Esophagus muscularis mucosa (tissue), 4 donors: ENCODE measurements at regions not wholly inside any gene's neighbourhood (a gene's known extent, or its start where the extent isn't known, plus 50 kb on each side); places are given as distances from the start of the nearest gene placed in this dataset.

Source experiments
- DNase-seq: peaks from one replicate; pipeline ENCODE4 v3.0.0-alpha.2; 2017; ENCODE audit errors: extremely low spot score
- H3K27ac ChIP-seq, 4 donors: fragments of 200-600 bp; sonication (generic); replicated peaks in 1 of 4; 1 replicate in 3 of 4; 2 replicates in 1 of 4; pipeline ENCODE4 v1.5.1; 2016 to 2019; ENCODE audit warnings: mild to moderate bottlenecking in 1 of 4
- H3K27me3 ChIP-seq, 4 donors: fragments of 200-600 bp; sonication (generic); one replicate each; pipeline versions ENCODE4 v1.5.1 to v1.6.0; 2016 to 2019
- H3K36me3 ChIP-seq, 4 donors: fragments of 200-600 bp; sonication (generic); one replicate each; pipeline ENCODE4 v1.5.1; 2016 to 2019
- H3K4me1 ChIP-seq, 4 donors: fragments of 200-600 bp; sonication (generic); one replicate each; pipeline ENCODE4 v1.5.1; 2016 to 2019
- H3K4me3 ChIP-seq, 4 donors: fragments of 200-600 bp; sonication (generic); 1 replicate in 2 of 4; 2 replicates in 2 of 4; pipeline ENCODE4 v1.5.1; 2016 to 2019; ENCODE audit warnings: mild to moderate bottlenecking in 4 of 4, moderate library complexity in 1 of 4
- H3K9me3 ChIP-seq, 4 donors: fragments of 200-600 bp; sonication (generic); 1 replicate in 3 of 4; 2 replicates in 1 of 4; pipeline ENCODE4 v1.5.1; 2016 to 2019
- CTCF ChIP-seq, 3 experiments: fragments of 200-600 bp in 2 of 3; fragments of 450-650 bp in 1 of 3; sonication (generic) in 2 of 3; IDR thresholded peaks; one replicate each; pipeline ENCODE4 v1.5.1; 2017 to 2019; ENCODE audit warnings: antibody characterized with exemption in 3 of 3, mild to moderate bottlenecking in 2 of 3, moderate library complexity in 1 of 3
- EP300 ChIP-seq: sonication (generic); formaldehyde crosslinking; IDR thresholded peaks from one replicate; pipeline ENCODE4 v1.6.1; 2017; ENCODE audit warnings: antibody characterized with exemption
- POLR2A ChIP-seq: fragments of 450-650 bp; IDR thresholded peaks from one replicate; pipeline ENCODE4 v1.6.1; 2017; ENCODE audit warnings: antibody characterized with exemption, moderate library complexity, mild to moderate bottlenecking, low read depth
- POLR2AphosphoS5 ChIP-seq, 2 donors: sonication (generic); formaldehyde crosslinking; IDR thresholded peaks; one replicate each; pipeline ENCODE4 v1.6.1; 2017; ENCODE audit warnings: antibody characterized with exemption in 2 of 2
- WGBS: methylation state at CpG from one replicate; pipeline ENCODE4 v1.1.5; 2018; 5-methylcytosine and 5-hydroxymethylcytosine counted together
- intact Hi-C: fragments of 100-400 bp; cut with DNase I; formaldehyde crosslinking; loops from one replicate; pipeline ENCODE4 v1.15.1; 2023

DNA sequence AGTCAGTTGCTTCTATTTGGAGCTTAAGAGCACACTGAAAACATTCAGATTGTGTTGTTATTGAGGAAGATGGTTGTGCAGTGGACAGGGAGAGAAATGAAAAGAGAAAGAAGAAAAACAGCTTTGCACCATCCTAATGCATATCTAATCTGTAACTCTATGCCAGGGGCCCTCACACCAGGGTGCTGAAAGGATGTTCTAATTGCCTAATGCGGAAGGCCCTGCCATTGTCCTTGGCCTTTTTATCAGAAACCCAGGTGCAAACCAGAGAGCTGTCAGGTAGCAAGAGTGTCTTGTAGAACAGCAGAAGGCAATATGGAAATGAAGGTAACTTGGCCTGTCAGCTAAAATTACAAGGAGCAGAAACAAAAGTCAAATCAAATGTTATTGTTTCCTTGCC, 384.5 kb upstream of the PIK3R1 start:
- Histone ChIP-seq H3K4me3 (no peak overlapping the region), H3K36me3 (no peaks in the 10 kb centered on the region), H3K27me3 (no peaks in the 10 kb centered on the region), H3K9me3 (no peaks in the 10 kb centered on the region), H3K4me1 (peaks cover 0 to 6% (median 0%) of the 10 kb centered on the region in 4 donors), H3K27ac (no peak overlapping the region)
- intact Hi-C loops, result no loop called here
- no peak for DNase-seq
- TF ChIP-seq POLR2A (no peak), CTCF (IDR thresholded peaks at IDR 0.05) (no peak), EP300 (no peak), POLR2AphosphoS5 (IDR thresholded peaks at IDR 0.05) (no peak)
- WGBS, result 100% methylated on average over 1 of the region's 1 CpG

- no peak overlapping the region for H3K4me3 ChIP-seq
- intact Hi-C loops, result no loop called here
- peaks cover 0 to 6% (median 0%) of the 10 kb centered on the region in 4 donors for H3K4me1 ChIP-seq
- H3K27ac ChIP-seq, result no peak overlapping the region
- TF ChIP-seq POLR2AphosphoS5 (IDR thresholded peaks at IDR 0.05), result no peak
- TF ChIP-seq POLR2A, result no peak
- no peak for TF ChIP-seq EP300
- no peak for TF ChIP-seq CTCF (IDR thresholded peaks at IDR 0.05)
- H3K36me3 ChIP-seq, result no peaks in the 10 kb centered on the region
- 91% methylated on average over 7 of the region's 7 CpGs for WGBS
- no peaks in the 10 kb centered on the region for H3K9me3 ChIP-seq
- DNase-seq, result no peak
- H3K27me3 ChIP-seq, result no peaks in the 10 kb centered on the region
These were observed 388.0 kb upstream of the PIK3R1 start for GRCh38 chr5:67827541-67827940.

- TF ChIP-seq CTCF (IDR thresholded peaks at IDR 0.05) (no peak), POLR2A (no peak), EP300 (no peak), POLR2AphosphoS5 (IDR thresholded peaks at IDR 0.05) (no peak)
- intact Hi-C loops, result no loop called here
- Histone ChIP-seq H3K4me1 (no peaks in the 10 kb centered on the region), H3K4me3 (no peak overlapping the region), H3K9me3 (no peaks in the 10 kb centered on the region), H3K27ac (no peak overlapping the region), H3K36me3 (no peaks in the 10 kb centered on the region), H3K27me3 (no peaks in the 10 kb centered on the region)
- 95% methylated on average over 3 of the region's 3 CpGs for WGBS
- DNase-seq, result no peak
These were observed 390.7 kb upstream of the PIK3R1 start for GRCh38 chr5:67824852-67825251.

- intact Hi-C loops, result no loop called here
- no peaks in the 10 kb centered on the region for H3K9me3 ChIP-seq
- H3K4me1 ChIP-seq, result peaks cover 22 to 33% (median 25%) of the 10 kb centered on the region in 4 donors
- TF ChIP-seq CTCF (IDR thresholded peaks at IDR 0.05) (no peak), EP300 (no peak), POLR2A (no peak), POLR2AphosphoS5 (IDR thresholded peaks at IDR 0.05) (no peak)
- 97% methylated on average over 14 of the region's 14 CpGs for WGBS
- no peaks in the 10 kb centered on the region for H3K27me3 ChIP-seq
- DNase-seq, result no peak
- no peak overlapping the region for H3K27ac ChIP-seq
- H3K36me3 ChIP-seq, result no peaks in the 10 kb centered on the region
- H3K4me3 ChIP-seq, result no peak overlapping the region
These were observed 397.9 kb upstream of the PIK3R1 start for GRCh38 chr5:67817652-67818051.

DNA sequence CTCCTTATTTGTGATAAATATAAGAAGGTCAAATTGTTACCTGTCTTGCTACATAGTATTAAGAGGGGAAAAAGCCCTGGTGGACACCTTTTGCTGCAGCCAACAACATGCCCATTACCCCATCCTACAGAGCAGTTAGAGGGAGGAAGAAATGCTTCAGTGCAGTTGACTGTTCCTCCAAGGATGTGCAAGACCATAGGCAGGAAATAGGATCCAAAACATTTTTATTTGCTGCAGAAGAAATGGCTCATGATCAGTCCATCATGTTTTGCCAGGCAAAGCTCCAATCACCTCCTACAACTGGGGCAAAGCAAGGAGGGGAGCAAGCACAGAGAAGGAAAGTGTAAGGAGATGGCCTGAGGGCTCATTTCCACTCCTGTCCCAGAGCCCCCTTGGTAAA, 399.1 kb upstream of the PIK3R1 start:
- DNase-seq, result no peak
- intact Hi-C loops, result no loop called here
- H3K9me3 ChIP-seq, result no peaks in the 10 kb centered on the region
- H3K4me1 ChIP-seq, result peaks cover 22 to 33% (median 25%) of the 10 kb centered on the region in 4 donors
- H3K4me3 ChIP-seq, result no peak overlapping the region
- no peaks in the 10 kb centered on the region for H3K27me3 ChIP-seq
- H3K27ac ChIP-seq, result no peak overlapping the region
- no peak for TF ChIP-seq POLR2AphosphoS5 (IDR thresholded peaks at IDR 0.05)
- TF ChIP-seq EP300, result no peak
- no peak for TF ChIP-seq POLR2A
- no peaks in the 10 kb centered on the region for H3K36me3 ChIP-seq
